Spinal cord (tissue), 10 donors: ENCODE measurements at regions not wholly inside any gene's neighbourhood (a gene's known extent, or its start where the extent isn't known, plus 50 kb on each side); places are given as distances from the start of the nearest gene placed in this dataset. TPM values are rescaled to one million over a fixed set of nuclear protein-coding genes. Genes with fewer than 3 reads are reported as not detected.

ENCODE experiments used
- DNase-seq, 6 donors: peaks; one replicate each; pipeline versions ENCODE4 v3.0.0 to v3.0.0-alpha.2; 2013 to 2015; ENCODE audit warnings: low spot score in 6 of 6, low read depth in 4 of 6
- H3K27ac ChIP-seq: one replicate; pipeline ENCODE4 v1.5.1; 2013; ENCODE audit warnings: low read depth, low read length, control low read depth
- H3K27me3 ChIP-seq: one replicate; pipeline ENCODE4 v1.6.1; 2013; ENCODE audit warnings: low read length; ENCODE audit not compliant: control insufficient read depth, insufficient read depth
- H3K36me3 ChIP-seq: one replicate; pipeline ENCODE4 v1.6.1; 2013; ENCODE audit warnings: low read length; ENCODE audit not compliant: control insufficient read depth, insufficient read depth
- H3K4me1 ChIP-seq: one replicate; pipeline ENCODE4 v1.6.1; 2013; ENCODE audit warnings: low read length; ENCODE audit not compliant: control insufficient read depth, insufficient read depth
- H3K4me3 ChIP-seq: one replicate; pipeline ENCODE4 v1.5.1; 2013; ENCODE audit warnings: low read depth, low read length, control low read depth
- H3K9me3 ChIP-seq: one replicate; pipeline ENCODE4 v1.6.1; 2013; ENCODE audit warnings: low read length; ENCODE audit not compliant: control insufficient read depth, insufficient read depth
- WGBS: methylation state at CpG from one replicate; pipeline ENCODE4 v1.1.5; 2013; ENCODE audit warnings: missing lambda C conversion rate; ENCODE audit not compliant: insufficient coverage; 5-methylcytosine and 5-hydroxymethylcytosine counted together
- small RNA-seq: library from RNA; depleted of rRNA; stranded (forward); fragments of <200 nt; gene quantifications from one replicate; pipeline ENCODE3, GENCODE V24; 2014; ENCODE audit warnings: low replicate concordance
- donor health status: healthy.

- H3K27ac ChIP-seq: no peak overlapping the region
- H3K4me1 ChIP-seq: no peaks in the 10 kb centered on the region
- H3K27me3 ChIP-seq: no peaks in the 10 kb centered on the region
- no peaks in the 10 kb centered on the region for H3K9me3 ChIP-seq
- no peak overlapping the region for H3K4me3 ChIP-seq
- 94% methylated on average over 11 of the region's 19 CpGs for WGBS
- no peak for DNase-seq
- H3K36me3 ChIP-seq: no peaks in the 10 kb centered on the region
Observed at GRCh38 chr1:199959775-199960110, 67.8 kb upstream of the NR5A2 start.

GRCh38 chr1:199970125-199970524 lies 57.4 kb upstream of the NR5A2 start:
- no CpG with 5 or more reads among the region's 1 CpG for WGBS
- no peak for DNase-seq
- Histone ChIP-seq H3K9me3 (no peaks in the 10 kb centered on the region), H3K27me3 (no peaks in the 10 kb centered on the region), H3K4me1 (no peaks in the 10 kb centered on the region), H3K4me3 (no peak overlapping the region), H3K27ac (no peak overlapping the region), H3K36me3 (no peaks in the 10 kb centered on the region)

- peak in 1 of 6 donors; percentile 26 for DNase-seq
- 71% methylated on average over 3 of the region's 6 CpGs for WGBS
- H3K27ac ChIP-seq: no peak overlapping the region
- H3K9me3 ChIP-seq: no peaks in the 10 kb centered on the region
- H3K4me1 ChIP-seq: no peaks in the 10 kb centered on the region
- no peaks in the 10 kb centered on the region for H3K36me3 ChIP-seq
- no peaks in the 10 kb centered on the region for H3K27me3 ChIP-seq
- no peak overlapping the region for H3K4me3 ChIP-seq
Observed at GRCh38 chr1:199976496-199977144, 50.9 kb upstream of the NR5A2 start.

Small RNA genes lying in the stretch of these regions (small RNA-seq; reads per million reads assigned to genes)
- gene MIR181A1: 207 reads per million, percentile 98 among the genes with 10 or more reads in this experiment
- gene MIR181B1: 3.9 reads per million, percentile 94 among the genes with 10 or more reads in this experiment
- gene RNU6-778P: not detected
